HK-2 (cell line): ENCODE measurements at regions not wholly inside any gene's neighbourhood (a gene's known extent, or its start where the extent isn't known, plus 50 kb on each side); places are given as distances from the start of the nearest gene placed in this dataset.
"Not testable (repeated sequence)": the region's sequence is repeated elsewhere in the genome, so short reads cannot be mapped to it uniquely, and the experiment has no call there.

Experiments
- DNase-seq: peaks from one replicate; pipeline ENCODE4 v3.0.0-alpha.2; 2018; ENCODE audit not compliant: unreplicated experiment

GRCh38 chr5:85843535-85843934, 774.2 kb upstream of the COX7C start:
- no peak for DNase-seq

DNA sequence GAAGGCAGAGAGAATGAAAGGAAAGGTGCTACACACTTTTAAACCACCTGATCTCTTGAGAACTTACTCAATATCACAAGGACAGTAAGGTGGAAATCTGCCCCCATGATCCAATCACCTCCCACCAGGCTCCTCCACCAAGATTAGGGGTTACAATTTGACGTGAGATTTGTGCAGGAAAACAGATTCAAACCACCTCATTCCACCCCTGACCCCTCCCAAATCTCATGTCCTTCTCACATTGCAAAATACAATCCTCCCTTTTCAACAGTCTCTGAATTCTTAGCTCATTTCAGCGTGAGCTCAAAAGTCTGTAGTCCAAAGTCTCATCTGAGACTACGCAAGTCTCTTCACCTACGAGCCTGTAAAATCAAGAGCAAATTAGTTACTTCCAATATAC, 768.3 kb upstream of the COX7C start:
- no peak for DNase-seq

- no peak for DNase-seq
These were observed 752.4 kb upstream of the COX7C start for GRCh38 chr5:85865296-85865695.

GRCh38 chr5:85868070-85868469, 749.7 kb upstream of the COX7C start:
- no peak for DNase-seq

GRCh38 chr5:85893996-85894395, 723.7 kb upstream of the COX7C start:
- DNase-seq, result no peak

GRCh38 chr5:85896514-85896913, 721.2 kb upstream of the COX7C start:
- no peak for DNase-seq

- no peak for DNase-seq
These were observed 711.3 kb upstream of the COX7C start for GRCh38 chr5:85906460-85906859.

- no peak for DNase-seq
These were observed 707.4 kb upstream of the COX7C start for GRCh38 chr5:85910335-85910734.

GRCh38 chr5:85920984-85921383, 696.8 kb upstream of the COX7C start:
- no peak for DNase-seq

- no peak for DNase-seq
These were observed 696.2 kb upstream of the COX7C start for GRCh38 chr5:85921590-85921989.

- DNase-seq, result no peak
These were observed 690.1 kb upstream of the COX7C start for GRCh38 chr5:85927632-85928031.

- no peak for DNase-seq
These were observed 688.0 kb upstream of the COX7C start for GRCh38 chr5:85929713-85930112.

DNA sequence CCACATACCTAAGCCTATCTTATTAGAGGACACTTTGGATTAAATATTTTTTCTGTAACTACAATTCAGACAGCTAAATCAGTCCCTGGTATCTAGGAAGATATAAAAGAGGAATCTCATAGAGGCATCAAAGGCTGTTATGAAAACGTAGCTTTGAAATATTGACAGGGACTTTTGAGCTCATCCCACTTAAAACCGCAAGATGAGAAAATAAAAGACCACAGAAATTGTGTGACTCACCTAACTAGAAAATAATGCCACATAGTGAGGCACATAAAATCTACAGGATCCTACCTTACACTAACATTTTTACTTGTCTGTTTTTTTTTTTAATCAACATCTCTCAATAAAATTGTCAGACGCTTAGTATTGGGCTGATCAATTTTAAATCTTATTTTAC, 686.5 kb upstream of the COX7C start:
- no peak for DNase-seq

GRCh38 chr5:85938201-85938600, 679.5 kb upstream of the COX7C start:
- DNase-seq, result no peak

DNA sequence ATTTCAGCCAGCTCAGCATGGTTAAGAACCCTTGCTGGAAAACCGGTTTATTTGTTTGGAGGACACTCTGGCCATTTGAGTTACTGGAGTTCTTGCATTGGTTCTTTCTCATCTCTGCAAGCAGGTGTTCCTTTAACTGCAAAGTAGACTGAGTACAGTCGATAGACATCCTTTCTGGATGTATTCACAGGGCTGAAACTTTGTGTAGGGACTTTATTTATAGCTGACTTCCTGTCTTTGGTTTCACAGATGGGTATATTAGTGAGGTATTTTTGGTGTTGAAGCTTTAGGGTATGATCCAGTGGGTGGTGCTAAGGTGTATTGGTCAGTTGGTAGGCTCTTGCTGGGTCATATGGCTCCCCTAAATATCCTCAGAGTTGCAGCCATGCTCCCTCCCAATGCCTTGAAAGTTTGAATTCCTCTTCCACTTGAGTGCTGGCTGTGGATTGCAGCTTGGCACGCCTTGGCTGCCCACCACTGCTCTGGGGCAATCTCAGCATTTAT, 666.0 kb upstream of the COX7C start:
- no peak for DNase-seq

GRCh38 chr5:85952680-85953079, 665.1 kb upstream of the COX7C start:
- no peak for DNase-seq

- DNase-seq, result no peak
These were observed 650.1 kb upstream of the COX7C start for GRCh38 chr5:85967681-85968080.

GRCh38 chr5:85972539-85972938, 645.2 kb upstream of the COX7C start:
- DNase-seq, result no peak

DNA sequence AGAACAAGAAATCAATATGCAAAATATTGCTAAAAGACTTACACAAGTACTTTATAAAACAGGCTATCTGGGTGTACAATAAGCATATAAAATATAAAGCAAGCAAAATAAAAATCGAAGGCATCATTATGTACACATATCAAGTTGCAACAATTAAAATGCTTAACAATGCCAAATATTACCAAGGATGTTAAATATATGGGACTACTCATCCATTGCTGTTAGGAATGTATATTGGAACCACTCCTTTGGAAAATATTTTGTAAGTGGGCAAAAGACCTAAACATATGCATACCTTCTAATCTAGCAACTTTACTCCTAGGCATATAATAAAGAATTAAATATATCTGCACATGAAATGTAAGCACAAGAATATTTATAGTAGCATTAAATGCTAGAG, 632.6 kb upstream of the COX7C start:
- no peak for DNase-seq

DNA sequence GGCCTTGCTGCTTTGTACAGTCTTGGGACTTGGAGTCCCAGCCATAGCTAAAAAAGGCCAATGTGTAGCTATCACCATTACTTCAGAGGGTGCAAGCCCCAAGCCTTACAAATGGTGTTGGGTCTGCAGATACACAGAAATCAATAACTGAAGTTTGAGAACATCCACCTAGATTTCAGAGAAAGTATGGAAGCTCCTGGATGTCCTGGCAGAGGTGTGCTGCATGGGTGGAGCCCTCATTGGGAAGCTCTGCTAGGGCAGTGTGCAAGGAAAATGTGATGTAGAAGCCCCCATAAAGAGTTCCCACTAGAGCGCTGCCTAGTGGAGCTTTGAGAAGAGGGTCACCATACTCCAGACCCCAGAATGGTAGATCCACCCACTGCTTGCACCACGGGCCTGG, 626.7 kb upstream of the COX7C start:
- no peak for DNase-seq

GRCh38 chr5:85994653-85995052, 623.1 kb upstream of the COX7C start:
- DNase-seq, result not testable (repeated sequence)

DNA sequence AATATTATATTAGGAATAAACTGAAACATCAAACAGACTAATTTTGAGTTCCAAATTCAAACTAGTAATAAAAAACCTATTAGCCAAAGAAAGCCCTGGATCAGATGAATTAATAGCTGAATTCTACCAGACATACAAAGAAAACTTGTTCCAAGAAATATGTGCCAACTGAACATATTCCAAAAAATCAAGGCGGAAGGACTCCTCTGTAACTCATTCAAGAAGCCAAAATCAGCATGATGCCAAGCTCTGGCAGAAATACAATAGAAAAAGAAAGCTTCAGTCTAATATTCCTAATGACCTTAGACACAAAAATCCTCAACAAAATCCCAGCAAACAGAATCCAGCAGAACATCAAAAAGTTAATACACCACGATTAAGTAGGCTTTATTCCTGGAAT, 619.1 kb upstream of the COX7C start:
- no peak for DNase-seq

DNA sequence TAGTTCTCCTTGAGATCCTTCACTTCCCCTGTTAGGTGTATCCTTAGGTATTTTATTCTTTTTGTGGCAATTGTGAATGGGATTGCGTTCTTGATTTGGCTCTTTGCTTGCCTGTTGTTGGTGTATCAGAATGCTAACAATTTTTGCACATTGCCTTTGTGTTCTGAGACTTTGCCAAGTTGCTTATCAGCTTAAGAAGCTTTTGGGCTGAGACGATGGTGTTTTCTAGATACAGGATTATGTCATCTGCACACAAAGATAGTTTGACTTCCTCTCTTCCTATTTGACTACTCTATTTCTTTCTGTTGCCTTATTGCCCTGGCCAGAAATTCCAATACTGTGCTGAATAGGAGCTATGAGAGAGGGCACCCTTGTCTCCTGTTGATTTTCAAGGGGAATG, 609.4 kb upstream of the COX7C start:
- no peak for DNase-seq

DNA sequence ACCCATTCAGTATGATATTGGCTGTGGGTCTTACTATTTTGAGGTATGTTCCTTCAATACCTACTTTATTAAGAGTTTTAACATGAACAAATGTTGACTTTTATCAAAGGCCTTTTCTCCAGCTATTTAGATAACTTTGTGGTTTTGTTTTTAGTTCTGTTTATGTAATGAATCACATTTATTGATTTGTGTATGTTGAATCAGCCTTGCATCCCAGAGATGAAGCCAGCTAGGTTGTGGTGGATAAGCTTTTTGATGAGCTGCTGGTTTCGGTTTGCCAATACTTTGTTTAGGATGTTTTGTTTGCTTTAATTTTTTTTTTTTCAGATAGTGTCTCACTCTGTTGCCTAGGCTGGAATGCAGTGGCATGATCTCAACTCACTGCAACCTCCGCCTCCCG, 609.0 kb upstream of the COX7C start:
- no peak for DNase-seq

DNA sequence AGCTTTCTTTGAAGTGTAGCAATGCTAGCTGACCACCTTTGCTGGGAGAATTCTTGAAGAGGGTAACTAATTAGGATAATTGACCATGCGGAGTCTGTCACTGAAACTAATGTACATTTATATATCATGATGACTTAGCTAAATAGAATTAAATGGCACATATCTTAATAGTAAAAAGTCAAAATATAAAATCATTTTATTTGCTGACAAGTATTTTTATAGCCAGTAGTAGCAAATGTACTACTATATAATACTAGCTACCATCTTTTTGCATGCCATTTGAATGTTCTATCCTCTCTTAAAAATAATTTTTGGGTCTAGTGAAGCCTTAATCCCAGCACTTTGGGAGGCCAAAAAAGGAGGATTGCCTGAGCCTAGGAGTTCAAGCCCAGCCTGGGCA, 605.8 kb upstream of the COX7C start:
- no peak for DNase-seq
